Hepatocyte (in vitro differentiated cells): ENCODE measurements at regions not wholly inside any gene's neighbourhood (a gene's known extent, or its start where the extent isn't known, plus 50 kb on each side); places are given as distances from the start of the nearest gene placed in this dataset.

Source experiments
- CTCF ChIP-seq: fragments of 200-600 bp; sonication (generic); IDR thresholded peaks from 2 replicates; pipeline ENCODE4 v1.5.1; 2016; ENCODE audit warnings: antibody characterized with exemption, mild to moderate bottlenecking; ENCODE audit not compliant: poor library complexity
- EZH2phosphoT487 ChIP-seq: fragments of 200-600 bp; sonication (generic); IDR thresholded peaks from one replicate; pipeline ENCODE4 v1.6.1; 2018; ENCODE audit warnings: antibody characterized with exemption, mild to moderate bottlenecking, low read depth, moderate library complexity; ENCODE audit not compliant: unreplicated experiment, severe bottlenecking

GRCh38 chr10:130425169-130425568 lies 289.0 kb downstream of the GLRX3 start:
- TF ChIP-seq CTCF (no peak), EZH2phosphoT487 (no peak)
